GM12865 (cell line): ENCODE measurements at regions not wholly inside any gene's neighbourhood (a gene's known extent, or its start where the extent isn't known, plus 50 kb on each side); places are given as distances from the start of the nearest gene placed in this dataset.

ENCODE experiments used
- DNase-seq: peaks from one replicate; pipeline ENCODE4 v3.0.0; 2010; ENCODE audit warnings: low read depth
- H3K4me3 ChIP-seq: 2 replicates; pipeline ENCODE4 v1.5.1; 2011; ENCODE audit warnings: mild to moderate bottlenecking, low read depth, low read length, control low read depth
- TF ChIP-seq, protein P1 (sequence below): IDR thresholded peaks from 2 replicates; pipeline ENCODE4 v1.5.1; 2011; ENCODE audit warnings: low read length, control low read depth, low read depth, inconsistent platforms; ENCODE audit not compliant: insufficient read depth; ENCODE audit errors: missing control alignments

DNA sequence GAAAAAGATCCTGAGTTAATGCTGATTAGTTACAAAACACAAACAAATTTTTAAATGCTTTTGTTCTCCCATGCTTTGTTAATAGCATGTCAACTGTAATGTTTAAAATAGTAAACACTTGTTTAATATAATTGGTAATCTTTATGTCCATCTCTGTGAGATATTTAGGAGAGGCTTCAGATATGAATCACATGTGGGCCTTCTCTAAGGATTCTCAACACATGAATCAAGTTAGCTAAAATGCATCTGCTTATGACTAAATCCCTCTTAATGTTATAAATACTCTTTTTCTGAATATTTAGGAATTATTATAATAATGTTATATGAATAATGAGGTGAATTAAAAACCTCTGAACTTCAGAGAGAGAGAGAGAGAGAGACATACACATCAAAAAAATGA, 345.9 kb upstream of the MANEA start:
- TF ChIP-seq, protein P1, sequence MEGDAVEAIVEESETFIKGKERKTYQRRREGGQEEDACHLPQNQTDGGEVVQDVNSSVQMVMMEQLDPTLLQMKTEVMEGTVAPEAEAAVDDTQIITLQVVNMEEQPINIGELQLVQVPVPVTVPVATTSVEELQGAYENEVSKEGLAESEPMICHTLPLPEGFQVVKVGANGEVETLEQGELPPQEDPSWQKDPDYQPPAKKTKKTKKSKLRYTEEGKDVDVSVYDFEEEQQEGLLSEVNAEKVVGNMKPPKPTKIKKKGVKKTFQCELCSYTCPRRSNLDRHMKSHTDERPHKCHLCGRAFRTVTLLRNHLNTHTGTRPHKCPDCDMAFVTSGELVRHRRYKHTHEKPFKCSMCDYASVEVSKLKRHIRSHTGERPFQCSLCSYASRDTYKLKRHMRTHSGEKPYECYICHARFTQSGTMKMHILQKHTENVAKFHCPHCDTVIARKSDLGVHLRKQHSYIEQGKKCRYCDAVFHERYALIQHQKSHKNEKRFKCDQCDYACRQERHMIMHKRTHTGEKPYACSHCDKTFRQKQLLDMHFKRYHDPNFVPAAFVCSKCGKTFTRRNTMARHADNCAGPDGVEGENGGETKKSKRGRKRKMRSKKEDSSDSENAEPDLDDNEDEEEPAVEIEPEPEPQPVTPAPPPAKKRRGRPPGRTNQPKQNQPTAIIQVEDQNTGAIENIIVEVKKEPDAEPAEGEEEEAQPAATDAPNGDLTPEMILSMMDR: no peak
- no peak overlapping the region for H3K4me3 ChIP-seq
- DNase-seq: no peak

DNA sequence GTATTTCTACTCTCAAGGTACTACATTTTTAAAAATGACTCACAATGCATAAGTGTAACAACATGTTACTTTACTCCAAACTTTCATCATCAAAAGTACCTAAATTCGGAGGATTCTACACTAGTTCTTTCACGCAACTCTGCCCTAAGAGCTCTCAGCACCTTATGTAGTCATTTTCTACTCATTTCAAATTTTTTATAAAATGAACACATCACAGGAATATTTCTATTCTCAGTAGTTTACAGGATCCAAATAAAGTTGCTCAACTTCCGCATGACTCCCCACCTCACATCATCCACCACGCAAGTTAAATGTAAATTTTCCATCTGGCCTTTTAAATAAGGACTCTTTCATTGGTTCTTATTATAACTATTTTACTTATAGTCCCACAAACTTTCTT, 344.9 kb upstream of the MANEA start:
- TF ChIP-seq, protein P1: no peak
- DNase-seq: no peak
- no peak overlapping the region for H3K4me3 ChIP-seq

DNA sequence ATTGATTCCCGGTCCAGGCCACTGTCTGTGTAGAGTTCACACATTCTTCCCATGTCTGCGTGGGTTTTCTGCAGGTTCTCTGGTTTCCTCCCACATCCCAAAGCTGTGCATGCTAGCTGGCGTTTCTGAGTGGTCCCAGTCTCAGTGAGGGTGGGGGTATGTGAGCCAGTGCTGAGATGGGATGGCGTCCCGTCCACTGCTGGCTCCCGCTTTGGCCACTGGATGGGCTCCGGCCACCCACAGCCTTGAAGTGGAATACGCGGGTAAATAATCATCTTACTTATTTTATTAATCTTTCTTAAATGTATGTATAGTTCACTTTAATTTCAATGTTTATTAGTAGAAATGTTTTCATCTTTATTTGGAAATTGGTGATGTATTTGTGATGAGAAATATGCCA, 343.5 kb upstream of the MANEA start:
- no peak for DNase-seq
- H3K4me3 ChIP-seq: no peak overlapping the region
- TF ChIP-seq, protein P1: no peak

DNA sequence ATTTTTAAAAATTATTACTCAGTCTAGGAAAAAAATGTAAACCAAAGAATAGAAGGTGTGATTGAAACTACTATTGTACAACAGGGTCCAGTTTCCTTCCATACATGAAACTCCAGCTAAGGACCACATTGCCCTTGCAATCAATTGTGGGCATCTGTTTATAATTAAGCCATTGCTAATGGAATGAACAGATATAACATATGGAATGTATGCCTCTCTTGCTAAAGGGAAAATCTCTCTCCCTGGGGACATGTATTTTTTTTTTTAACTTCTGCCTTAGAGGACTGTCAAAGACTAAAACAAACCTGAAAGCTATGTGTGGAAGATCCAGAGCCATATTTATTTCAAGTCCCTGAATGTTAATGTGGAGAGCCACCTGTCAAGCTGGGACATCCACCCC, 336.8 kb upstream of the MANEA start:
- TF ChIP-seq, protein P1: no peak
- H3K4me3 ChIP-seq: no peak overlapping the region
- DNase-seq: no peak

DNA sequence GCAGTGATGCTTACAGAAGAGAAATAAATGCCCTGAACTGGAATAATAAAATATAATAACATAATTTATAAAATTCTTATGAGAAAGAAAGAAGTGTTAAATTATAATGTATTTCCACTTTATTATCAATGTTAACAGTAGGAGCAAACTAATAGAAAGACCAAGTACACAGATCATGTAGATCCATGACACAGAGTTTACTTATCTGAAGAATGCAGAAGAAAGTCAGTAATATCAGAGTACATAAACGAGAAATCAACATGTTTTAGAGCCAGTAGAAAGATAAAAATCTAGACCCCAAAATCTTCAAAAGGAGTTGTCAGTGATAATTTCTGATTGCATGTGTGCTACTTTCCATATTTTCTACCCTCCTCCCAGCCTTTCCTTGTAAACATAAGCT, 334.8 kb upstream of the MANEA start:
- no peak overlapping the region for H3K4me3 ChIP-seq
- TF ChIP-seq, protein P1: no peak
- no peak for DNase-seq

DNA sequence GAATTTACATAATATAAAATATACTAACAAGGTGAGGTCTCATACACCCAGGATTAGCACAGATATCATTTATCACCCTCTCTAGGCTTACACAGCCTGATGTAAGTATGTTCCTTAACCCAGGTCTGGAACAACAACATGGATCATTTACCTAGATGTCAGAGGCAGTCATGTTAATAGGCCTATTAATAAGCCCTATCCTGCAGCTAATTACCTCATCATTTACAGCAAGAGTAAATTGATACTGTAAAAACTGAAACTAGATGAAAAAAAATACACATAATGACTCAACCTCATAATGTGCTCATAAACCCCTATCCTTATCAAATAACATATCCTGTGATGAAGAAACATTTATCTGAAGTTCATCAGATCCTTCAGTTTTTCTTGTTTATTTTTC, 334.3 kb upstream of the MANEA start:
- DNase-seq: no peak
- H3K4me3 ChIP-seq: no peak overlapping the region
- TF ChIP-seq, protein P1: no peak

DNA sequence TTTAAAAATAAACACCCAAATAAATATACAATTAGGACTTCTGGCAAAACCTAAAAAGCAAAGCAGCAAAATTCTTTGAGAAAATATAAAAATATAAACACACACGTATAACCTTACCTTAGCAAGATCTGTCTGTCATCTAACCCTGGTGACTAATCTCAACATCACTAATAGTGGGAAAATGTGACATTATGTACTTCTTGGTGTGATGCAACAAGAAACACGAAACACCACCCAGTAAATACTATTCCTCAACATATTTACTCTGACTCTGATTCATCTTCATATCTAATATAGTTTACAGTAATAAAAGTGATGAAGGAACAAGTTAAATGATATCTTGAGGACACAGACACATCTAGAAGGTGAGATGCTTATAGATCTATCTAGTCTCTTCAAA, 332.6 kb upstream of the MANEA start:
- no peak for DNase-seq
- no peak overlapping the region for H3K4me3 ChIP-seq
- TF ChIP-seq, protein P1: no peak
